ENCODE measurements at regions not wholly inside any gene's neighbourhood (a gene's known extent, or its start where the extent isn't known, plus 50 kb on each side); places are given as distances from the start of the nearest gene placed in this dataset.

GRCh38 chr1:232528472-232529089 lies 101.4 kb downstream of the SIPA1L2 start:
- TF ChIP-seq POLR2AphosphoS5 (IDR thresholded peaks at IDR 0.05) (no peak), CTCF (IDR thresholded peaks at IDR 0.05) (no peak), EP300 (IDR thresholded peaks at IDR 0.05) (no peak)

Data from esophagus muscularis mucosa (tissue), 4 donors.